ENCODE measurements at regions not wholly inside any gene's neighbourhood (a gene's known extent, or its start where the extent isn't known, plus 50 kb on each side); places are given as distances from the start of the nearest gene placed in this dataset.

DNA sequence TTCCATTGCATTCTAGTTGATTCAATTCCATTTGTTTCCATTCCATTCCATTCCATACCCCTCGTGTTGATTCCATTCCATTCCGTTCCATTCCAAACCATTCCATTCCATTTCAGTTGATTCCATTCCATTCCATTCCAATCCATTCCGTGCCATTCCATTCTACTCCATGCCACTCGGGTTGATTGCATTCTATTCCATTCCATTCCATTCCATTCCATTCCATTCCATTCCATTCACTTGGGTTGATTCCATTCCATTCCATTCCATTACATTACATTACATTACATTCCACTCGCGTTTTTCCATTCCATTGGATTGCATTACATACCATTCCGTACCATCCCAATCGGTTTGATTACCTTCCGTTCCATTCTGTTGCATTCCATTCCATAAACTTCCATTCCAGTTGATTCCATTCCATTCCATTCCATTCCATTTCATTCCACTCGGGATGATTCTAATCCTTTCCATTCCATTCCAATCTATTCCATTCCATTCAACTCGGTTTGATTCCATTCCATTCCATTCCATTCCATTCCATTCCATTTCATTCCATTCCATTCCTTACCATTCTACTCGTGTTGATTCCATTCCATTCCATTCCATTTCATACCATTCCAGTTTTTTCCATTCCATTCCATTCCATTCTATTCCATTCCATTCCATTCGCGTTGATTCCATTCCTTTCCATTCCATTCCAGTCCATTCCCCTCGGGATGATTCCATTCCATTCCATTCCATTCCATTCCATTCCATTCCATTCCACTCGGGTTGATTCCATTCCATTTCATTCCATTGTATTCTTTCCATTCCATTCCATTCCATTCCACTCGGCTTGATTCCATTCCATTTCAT, 1140.4 kb downstream of the RPIA start:
- ATAC-seq (ENCODE audit: poor library complexity) (no peak), DNase-seq (no peak)
- Histone ChIP-seq H3K4me3 (ENCODE audit: low read length) (no peak overlapping the region), H3K27ac (ENCODE audit: low read depth in 1 of 2, low read length in 2 of 2) (no peak overlapping the region), H3K27me3 (ENCODE audit: control insufficient read depth in 1 of 2, insufficient read depth in 2 of 2, low read length in 2 of 2) (no peaks in the 10 kb centered on the region), H3K4me1 (ENCODE audit: insufficient read depth, low read length) (no peaks in the 10 kb centered on the region), H3K9me3 (ENCODE audit: control insufficient read depth in 1 of 2, insufficient read depth in 1 of 2, low read length in 2 of 2) (peaks cover 0 to 41% of the 10 kb centered on the region in 2 experiments), H3K36me3 (ENCODE audit: insufficient read depth, low read length) (no peaks in the 10 kb centered on the region)
- Mint-ChIP-seq H3K27ac (no peak overlapping the region), H3K4me3 (no peak overlapping the region), H3K4me1 (ENCODE audit: low read depth) (no peaks in the 10 kb centered on the region), H3K36me3 (ENCODE audit: low read depth) (peaks cover 22% of the 10 kb centered on the region), H3K9me3 (peaks cover 22% of the 10 kb centered on the region), H3K27me3 (no peaks in the 10 kb centered on the region)
- ChIA-PET CTCF (no interaction called here), POLR2A (no interaction called here)
- intact Hi-C loops (cut with DNase I, micrococcal nuclease), result no loop called here
- TF ChIP-seq, protein P1, sequence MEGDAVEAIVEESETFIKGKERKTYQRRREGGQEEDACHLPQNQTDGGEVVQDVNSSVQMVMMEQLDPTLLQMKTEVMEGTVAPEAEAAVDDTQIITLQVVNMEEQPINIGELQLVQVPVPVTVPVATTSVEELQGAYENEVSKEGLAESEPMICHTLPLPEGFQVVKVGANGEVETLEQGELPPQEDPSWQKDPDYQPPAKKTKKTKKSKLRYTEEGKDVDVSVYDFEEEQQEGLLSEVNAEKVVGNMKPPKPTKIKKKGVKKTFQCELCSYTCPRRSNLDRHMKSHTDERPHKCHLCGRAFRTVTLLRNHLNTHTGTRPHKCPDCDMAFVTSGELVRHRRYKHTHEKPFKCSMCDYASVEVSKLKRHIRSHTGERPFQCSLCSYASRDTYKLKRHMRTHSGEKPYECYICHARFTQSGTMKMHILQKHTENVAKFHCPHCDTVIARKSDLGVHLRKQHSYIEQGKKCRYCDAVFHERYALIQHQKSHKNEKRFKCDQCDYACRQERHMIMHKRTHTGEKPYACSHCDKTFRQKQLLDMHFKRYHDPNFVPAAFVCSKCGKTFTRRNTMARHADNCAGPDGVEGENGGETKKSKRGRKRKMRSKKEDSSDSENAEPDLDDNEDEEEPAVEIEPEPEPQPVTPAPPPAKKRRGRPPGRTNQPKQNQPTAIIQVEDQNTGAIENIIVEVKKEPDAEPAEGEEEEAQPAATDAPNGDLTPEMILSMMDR (IDR thresholded peaks at IDR 0.05), result no peak

DNA sequence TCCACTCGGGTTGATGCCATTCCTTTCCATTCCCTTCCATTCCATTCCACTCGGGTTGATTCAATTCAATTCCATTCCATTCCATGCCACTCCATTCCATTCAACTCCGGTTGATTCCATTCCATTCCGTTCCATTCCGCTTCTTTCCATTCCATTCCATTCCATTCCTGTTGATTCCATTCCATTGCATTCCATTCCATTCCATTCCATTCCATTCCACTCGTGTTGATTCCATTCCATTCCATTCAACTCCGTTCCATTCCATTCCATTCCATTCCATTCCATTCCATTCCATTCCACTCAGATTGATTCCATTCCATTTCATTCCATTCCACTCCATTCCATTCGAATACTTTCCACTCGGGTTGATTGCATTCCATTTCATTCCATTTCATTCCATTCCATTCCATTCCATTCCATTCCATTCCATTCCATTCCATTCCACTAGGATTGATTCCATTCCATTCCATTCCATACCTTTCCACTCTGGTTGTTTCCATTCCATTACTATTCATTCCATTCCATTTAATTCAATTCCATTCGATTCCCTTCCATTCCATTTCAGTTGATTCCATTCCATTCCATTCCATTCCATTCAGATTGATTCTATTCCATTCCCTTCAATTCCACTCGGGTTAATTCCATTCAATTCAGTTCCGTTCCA, 1141.8 kb downstream of the RPIA start:
- DNase-seq (no peak), ATAC-seq (ENCODE audit: poor library complexity) (peak; percentile 35)

DNA sequence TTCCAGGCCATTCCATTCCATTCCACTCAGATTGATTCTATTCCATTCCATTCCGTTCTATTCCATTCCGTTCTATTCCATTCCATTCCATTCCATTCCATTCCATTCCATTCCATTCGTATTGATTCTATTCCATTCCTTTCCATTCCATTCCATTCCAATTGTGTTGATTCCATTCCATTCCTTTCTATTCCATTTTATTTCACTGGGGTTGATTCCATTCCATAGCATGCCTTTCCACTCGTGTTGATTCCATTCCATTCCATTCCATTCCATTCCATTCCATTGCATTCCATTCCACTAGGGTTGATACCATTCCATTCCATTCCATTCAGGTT, 1142.3 kb downstream of the RPIA start:
- no peaks in the 10 kb centered on the region for H3K27me3 ChIP-seq (ENCODE audit: control insufficient read depth in 1 of 2, insufficient read depth in 2 of 2, low read length in 2 of 2)
- TF ChIP-seq, protein P1 (IDR thresholded peaks at IDR 0.05), result no peak
- intact Hi-C loops (cut with DNase I, micrococcal nuclease), result no loop called here
- H3K4me1 ChIP-seq (ENCODE audit: insufficient read depth, low read length), result no peaks in the 10 kb centered on the region
- POLR2A ChIA-PET, result no interaction called here
- CTCF ChIA-PET, result no interaction called here
- H3K27me3 Mint-ChIP-seq, result no peaks in the 10 kb centered on the region
- H3K4me1 Mint-ChIP-seq (ENCODE audit: low read depth), result no peaks in the 10 kb centered on the region
- H3K4me3 Mint-ChIP-seq, result no peak overlapping the region
- peaks cover 32% of the 10 kb centered on the region for H3K9me3 Mint-ChIP-seq
- no peaks in the 10 kb centered on the region for H3K36me3 ChIP-seq (ENCODE audit: insufficient read depth, low read length)
- H3K36me3 Mint-ChIP-seq (ENCODE audit: low read depth), result peaks cover 25% of the 10 kb centered on the region
- no peak overlapping the region for H3K27ac ChIP-seq (ENCODE audit: low read depth in 1 of 2, low read length in 2 of 2)
- DNase-seq (no peak), ATAC-seq (ENCODE audit: poor library complexity) (no peak)
- H3K27ac Mint-ChIP-seq, result no peak overlapping the region
- H3K9me3 ChIP-seq (ENCODE audit: control insufficient read depth in 1 of 2, insufficient read depth in 1 of 2, low read length in 2 of 2), result peaks cover 0 to 43% of the 10 kb centered on the region in 2 experiments
- no peak overlapping the region for H3K4me3 ChIP-seq (ENCODE audit: low read length)

More for the DNA sequence above, 1141.8 kb downstream of the RPIA start:
- Histone ChIP-seq H3K27ac (ENCODE audit: low read depth in 1 of 2, low read length in 2 of 2) (no peak overlapping the region), H3K9me3 (ENCODE audit: control insufficient read depth in 1 of 2, insufficient read depth in 1 of 2, low read length in 2 of 2) (peaks cover 0 to 43% of the 10 kb centered on the region in 2 experiments), H3K4me1 (ENCODE audit: insufficient read depth, low read length) (no peaks in the 10 kb centered on the region), H3K27me3 (ENCODE audit: control insufficient read depth in 1 of 2, insufficient read depth in 2 of 2, low read length in 2 of 2) (no peaks in the 10 kb centered on the region), H3K4me3 (ENCODE audit: low read length) (no peak overlapping the region), H3K36me3 (ENCODE audit: insufficient read depth, low read length) (no peaks in the 10 kb centered on the region)
- intact Hi-C loops (cut with DNase I, micrococcal nuclease), result no loop called here
- Mint-ChIP-seq H3K9me3 (peaks cover 27% of the 10 kb centered on the region), H3K27ac (no peak overlapping the region), H3K36me3 (ENCODE audit: low read depth) (peaks cover 25% of the 10 kb centered on the region), H3K4me3 (no peak overlapping the region), H3K4me1 (ENCODE audit: low read depth) (no peaks in the 10 kb centered on the region), H3K27me3 (no peaks in the 10 kb centered on the region)
- POLR2A ChIA-PET, result no interaction called here
- TF ChIP-seq, protein P1 (IDR thresholded peaks at IDR 0.05), result no peak
- CTCF ChIA-PET, result no interaction called here
